ENCODE measurements at regions not wholly inside any gene's neighbourhood (a gene's known extent, or its start where the extent isn't known, plus 50 kb on each side); places are given as distances from the start of the nearest gene placed in this dataset.

DNA sequence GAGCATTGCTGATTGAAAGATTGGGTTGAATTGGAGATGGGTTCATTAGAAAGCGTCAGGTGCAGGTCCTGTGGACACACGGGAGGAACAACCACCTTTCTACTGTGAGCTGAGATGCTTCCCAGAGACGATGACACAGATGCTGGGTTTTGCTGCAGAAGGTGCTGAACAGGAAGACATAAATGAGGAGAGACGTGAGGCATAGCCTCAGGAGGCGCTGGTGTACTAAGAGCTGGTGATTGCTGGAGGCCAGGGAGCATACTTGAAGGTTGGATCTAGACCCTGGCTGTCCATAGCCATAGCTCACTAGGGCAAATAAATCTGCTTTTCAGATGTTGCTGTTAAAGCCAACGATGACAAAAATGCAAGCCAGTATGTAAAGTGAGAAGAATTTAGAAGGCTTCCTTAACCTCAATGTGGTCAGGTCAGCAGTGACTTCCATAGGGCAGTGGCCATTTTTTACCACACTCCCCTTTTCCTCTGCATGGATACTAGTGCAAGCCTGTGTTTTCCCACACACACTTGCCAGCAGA is 153.7 kb downstream of the SOX11 start:
- DNase-seq, result no peak

DNA sequence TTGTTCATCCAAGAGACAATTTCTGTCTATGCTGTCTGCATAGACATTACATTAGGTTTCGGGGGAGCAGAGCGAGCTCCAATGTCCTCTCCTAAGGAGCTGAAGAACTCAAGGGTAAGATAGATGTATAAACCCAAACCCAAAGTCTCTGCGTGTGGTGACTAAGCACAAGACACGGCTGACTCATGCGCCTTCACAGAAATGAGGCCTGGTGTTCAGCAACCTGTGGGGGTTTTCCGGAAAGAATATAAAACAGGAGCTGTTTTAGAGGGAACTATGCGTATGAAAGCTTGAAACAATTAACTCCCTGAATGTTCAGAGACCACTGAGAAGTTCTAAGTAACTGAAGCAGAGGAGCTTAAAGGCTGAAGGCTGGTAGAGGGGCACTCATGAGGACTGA is 154.7 kb downstream of the SOX11 start:
- DNase-seq, result no peak

GRCh38 chr2:5849562-5849961 is 157.4 kb downstream of the SOX11 start:
- DNase-seq, result no peak

DNA sequence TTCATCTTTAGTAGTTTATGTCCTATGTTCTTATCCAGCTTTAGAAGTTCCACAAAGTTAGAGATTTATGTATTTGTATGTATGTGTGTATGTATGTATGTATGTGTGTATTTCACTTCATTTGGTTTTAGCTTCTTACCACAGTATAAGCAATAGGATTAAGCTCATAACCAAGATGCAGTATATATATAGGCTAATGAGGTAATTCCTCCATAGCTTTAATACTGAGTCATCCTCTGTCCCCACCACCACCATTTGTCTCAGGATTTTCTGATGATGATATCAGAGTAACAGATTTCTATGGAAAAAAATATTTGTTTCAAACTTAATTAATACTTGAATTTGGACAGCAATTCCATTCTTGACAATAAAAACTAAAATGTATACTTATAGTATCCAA is 159.2 kb downstream of the SOX11 start:
- no peak for DNase-seq

DNA sequence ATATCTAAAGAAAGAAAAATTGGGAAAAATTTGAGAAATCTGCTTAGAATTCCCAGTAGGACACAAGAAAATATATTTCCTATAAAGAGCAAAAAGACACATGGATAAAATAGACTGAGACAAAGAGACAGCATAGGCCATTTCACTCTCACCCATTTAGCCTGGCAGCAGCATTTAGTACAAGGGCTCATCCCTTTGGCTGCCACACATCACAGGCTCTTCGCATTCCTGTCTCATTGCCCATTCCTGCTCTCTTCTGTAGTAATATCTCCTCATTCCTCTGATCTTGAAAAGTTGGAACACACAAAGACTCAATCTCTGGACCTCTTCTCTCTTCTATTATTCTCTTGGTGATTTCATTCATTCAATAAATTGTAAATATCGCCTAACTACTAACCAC is 162.6 kb downstream of the SOX11 start:
- DNase-seq, result no peak

DNA sequence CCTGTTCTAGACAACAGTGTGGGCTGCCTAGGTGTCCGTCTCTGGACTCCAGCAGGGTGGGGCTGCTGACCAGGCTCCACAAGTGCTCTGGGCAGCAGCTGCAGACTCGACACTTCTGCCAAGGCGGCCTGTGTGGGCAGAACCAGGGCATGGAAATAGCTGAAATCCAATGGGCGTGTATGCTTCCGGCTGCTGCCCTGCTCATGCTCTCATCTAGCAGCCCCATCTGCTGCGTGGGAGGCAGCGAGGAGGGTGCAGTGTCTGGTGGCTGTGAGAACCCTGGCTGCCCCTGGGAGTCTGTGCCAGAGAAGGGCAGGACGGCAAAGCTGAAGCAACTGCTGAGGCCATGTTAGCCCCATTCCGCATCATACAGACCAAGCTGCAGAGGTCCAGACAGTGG is 174.9 kb downstream of the SOX11 start:
- no peak for DNase-seq

GRCh38 chr2:5868931-5869330 is 176.7 kb downstream of the SOX11 start:
- DNase-seq, result no peak

DNA sequence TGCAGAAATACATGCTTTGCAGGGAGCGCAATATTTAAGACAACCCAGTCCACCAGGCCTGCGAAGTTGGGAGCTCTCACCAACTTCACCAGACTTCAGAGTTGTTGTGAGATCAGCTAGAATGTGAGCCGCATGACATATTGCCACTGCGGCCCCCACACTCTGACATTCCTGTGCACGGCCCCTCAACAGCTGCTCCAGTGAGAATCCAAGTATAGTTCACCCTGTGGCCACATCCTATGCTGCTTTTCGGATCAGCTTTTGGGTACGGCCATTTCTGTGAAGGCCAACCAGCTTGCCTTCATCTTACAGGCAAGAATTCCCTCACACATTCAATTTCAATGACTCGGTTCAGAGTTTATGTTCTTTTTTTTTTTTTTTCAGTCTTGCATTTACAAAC is 177.8 kb downstream of the SOX11 start:
- no peak for DNase-seq

GRCh38 chr2:5877360-5877759 is 185.2 kb downstream of the SOX11 start:
- no peak for DNase-seq

GRCh38 chr2:5885451-5886173 is 193.4 kb downstream of the SOX11 start:
- no peak for DNase-seq

DNA sequence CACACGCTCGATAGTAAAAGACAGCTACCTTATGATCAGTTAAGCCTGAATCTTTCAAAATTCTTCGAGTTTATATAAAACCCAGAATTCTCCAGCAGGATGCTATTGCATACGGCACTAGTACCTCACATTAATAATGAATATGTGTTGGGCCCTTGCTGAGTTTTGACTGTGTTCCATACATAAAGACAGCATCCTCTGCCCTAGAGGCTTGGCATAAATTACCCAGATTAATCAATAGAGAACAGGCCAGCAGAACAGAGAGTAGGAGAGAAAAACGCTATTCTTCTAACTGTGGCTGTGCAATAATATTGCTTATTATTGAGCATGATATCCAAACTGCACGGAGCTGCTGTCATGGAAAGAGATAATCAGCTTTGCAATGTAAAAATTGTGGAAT is 194.3 kb downstream of the SOX11 start:
- no peak for DNase-seq

DNA sequence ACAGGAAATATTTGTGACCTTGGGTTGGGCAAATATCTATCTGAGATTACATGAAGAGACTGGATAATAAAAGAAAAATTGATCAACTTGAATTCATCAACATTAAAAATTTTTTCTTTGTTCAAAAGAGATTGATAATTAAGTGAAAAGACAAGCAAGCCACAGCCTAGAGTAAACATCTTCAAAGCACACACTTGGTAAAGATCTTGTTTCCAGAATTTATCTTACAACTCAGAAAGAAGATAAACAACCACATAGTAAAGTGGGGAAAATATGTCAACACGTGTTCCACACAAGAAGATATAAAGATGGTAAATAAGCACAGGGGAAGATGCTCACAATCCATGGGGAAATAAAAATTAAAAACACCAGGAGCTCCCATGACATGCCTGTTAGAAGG is 195.9 kb downstream of the SOX11 start:
- no peak for DNase-seq

DNA sequence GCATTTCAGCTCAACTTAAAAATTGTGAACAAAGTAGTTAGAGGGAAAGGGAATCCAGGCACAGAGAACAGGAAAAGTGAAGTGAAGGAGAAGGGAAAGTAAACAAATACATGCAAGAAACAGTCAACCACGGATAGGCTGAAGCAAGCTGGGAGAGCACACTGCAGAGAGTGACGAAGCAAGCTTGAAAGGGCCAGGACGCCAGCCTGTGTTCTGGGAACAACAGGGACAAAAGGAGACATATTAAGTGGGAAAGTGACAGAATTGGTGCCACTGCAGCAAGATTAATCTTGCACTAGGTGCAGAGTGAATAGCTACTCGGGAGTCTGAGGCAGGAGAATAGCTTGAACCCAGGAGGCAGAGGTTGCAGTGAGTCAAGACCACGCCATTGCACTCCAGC is 197.3 kb downstream of the SOX11 start:
- DNase-seq, result no peak

- no peak for DNase-seq
Observed at GRCh38 chr2:5894355-5894754, 202.2 kb downstream of the SOX11 start.

- DNase-seq, result no peak
Observed at GRCh38 chr2:5895284-5895683, 203.1 kb downstream of the SOX11 start.

- DNase-seq, result no peak
Observed at GRCh38 chr2:5897249-5897648, 205.1 kb downstream of the SOX11 start.

- no peak for DNase-seq
Observed at GRCh38 chr2:5898667-5899066, 206.5 kb downstream of the SOX11 start.

DNA sequence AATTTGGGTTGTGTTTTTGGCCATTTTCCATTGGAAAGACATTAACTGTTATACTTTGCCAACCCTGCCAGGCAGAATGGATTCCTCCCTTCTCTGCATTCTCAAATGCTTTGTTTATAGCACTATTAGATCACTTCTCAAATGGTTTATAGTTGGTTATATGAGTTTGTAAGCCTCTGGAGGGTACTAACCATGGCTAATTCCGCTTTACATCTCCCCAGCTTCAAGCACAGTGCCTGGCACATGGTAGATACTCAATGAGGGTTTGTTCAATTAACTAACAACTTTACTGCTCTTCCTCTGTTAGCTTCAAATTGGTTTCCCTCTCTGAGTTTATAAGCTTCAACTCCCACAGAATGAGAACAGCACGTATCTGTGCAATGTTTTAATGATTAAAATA is 213.5 kb downstream of the SOX11 start:
- no peak for DNase-seq

DNA sequence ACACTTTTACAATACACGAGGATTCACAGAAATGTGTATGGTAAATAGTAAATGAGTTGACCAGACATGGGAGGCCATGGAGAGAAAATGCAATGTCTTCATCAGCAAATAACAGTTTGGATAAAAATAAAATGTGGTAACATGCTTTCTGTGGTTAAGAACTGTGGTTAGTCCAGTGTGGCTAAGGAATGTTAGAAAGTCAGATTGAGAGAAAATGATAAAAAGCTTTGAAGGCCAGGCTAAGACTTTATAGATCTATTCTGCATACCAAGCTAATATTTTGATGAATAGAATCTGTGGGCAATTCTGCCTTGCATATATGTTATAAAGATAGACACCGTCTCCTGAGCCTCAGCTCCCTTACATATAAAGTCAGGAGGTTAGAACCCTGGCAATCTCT is 215.9 kb downstream of the SOX11 start:
- DNase-seq, result no peak

DNA sequence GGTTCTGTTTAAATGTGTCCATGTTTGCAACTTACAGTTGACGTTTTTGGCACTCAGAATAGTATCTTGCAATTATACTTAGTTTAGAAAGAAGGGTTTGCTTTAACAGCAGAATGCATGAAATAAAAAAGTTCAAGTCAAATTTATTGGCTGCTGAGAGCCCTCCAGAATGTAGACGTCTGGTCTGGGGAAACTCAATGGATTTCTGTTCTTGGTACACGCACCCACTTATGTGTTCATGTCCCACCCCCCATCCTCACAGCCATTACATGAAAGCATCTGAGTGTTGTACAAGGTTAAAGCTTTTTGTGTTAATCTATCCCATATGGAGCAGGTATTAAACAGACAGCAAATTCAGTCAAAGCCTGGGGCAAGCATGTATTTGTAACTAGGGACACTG is 219.5 kb downstream of the SOX11 start:
- DNase-seq, result no peak

DNA sequence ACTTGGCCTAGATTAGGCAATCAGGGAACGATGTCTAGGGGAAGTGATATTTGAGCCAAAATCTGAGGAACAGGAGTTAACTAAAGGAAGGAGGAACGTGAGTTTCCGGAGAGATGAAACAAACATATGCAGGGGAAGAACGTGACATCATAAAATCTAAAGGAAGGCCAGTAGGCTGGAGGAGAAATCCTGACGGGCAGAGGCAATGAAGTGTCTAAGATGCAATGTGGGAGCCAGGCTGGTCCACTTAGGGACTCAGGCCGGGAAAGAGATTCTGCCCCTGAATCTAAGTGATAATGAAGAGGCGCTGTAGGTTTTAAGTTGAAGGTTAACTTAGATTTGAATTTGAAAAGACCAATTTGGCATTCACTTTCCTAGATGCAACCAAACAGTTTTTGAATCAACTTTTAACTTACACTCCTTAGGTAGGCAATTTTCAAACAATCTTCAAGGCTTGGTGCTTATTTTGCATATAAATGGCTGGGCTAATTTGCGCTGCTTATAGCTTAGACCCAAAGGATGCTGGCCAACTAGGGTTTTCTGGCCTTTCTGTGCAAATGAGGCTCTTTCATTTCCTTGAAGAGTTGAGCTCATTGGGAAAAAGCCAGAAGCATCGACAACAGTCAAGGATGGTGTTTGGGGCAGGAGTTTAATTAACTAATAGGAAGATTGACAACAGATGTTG is 221.7 kb downstream of the SOX11 start:
- DNase-seq, result no peak

GRCh38 chr2:5914811-5915611 is 222.8 kb downstream of the SOX11 start:
- no peak for DNase-seq

- DNase-seq, result no peak
Observed at GRCh38 chr2:5915881-5916310, 223.7 kb downstream of the SOX11 start.
